Tibial nerve (tissue), 4 donors: ENCODE measurements at regions not wholly inside any gene's neighbourhood (a gene's known extent, or its start where the extent isn't known, plus 50 kb on each side); places are given as distances from the start of the nearest gene placed in this dataset. TPM values are rescaled to one million over a fixed set of nuclear protein-coding genes. Genes with fewer than 3 reads are reported as not detected.

Source experiments
- DNase-seq, 2 donors: peaks; one replicate each; pipeline ENCODE4 v3.0.0-alpha.2; 2019; ENCODE audit warnings: low spot score in 2 of 2
- H3K27ac ChIP-seq, 4 donors: fragments of 200-600 bp; sonication (generic) in 3 of 4; one replicate each; pipeline ENCODE4 v1.5.1; 2017 to 2019; ENCODE audit warnings: mild to moderate bottlenecking in 1 of 4
- H3K27me3 ChIP-seq, 2 donors: fragments of 200-600 bp; sonication (generic) in 1 of 2; one replicate each; pipeline versions ENCODE4 v1.5.1 to v1.6.0; 2017 to 2019
- H3K36me3 ChIP-seq, 3 donors: fragments of 200-600 bp; sonication (generic); one replicate each; pipeline ENCODE4 v1.5.1; 2018 to 2019
- H3K4me1 ChIP-seq, 4 donors: fragments of 200-600 bp; sonication (generic) in 3 of 4; one replicate each; pipeline ENCODE4 v1.5.1; 2017 to 2019
- H3K4me3 ChIP-seq, 4 donors: fragments of 200-600 bp; sonication (generic) in 3 of 4; one replicate each; pipeline ENCODE4 v1.5.1; 2017 to 2019; ENCODE audit warnings: mild to moderate bottlenecking in 1 of 4, moderate library complexity in 1 of 4
- H3K9me3 ChIP-seq, 4 donors: fragments of 200-600 bp; sonication (generic) in 3 of 4; one replicate each; pipeline ENCODE4 v1.5.1; 2017 to 2019
- EP300 ChIP-seq, 2 donors: sonication (generic); formaldehyde crosslinking; IDR thresholded peaks; one replicate each; pipeline ENCODE4 v1.6.1; 2017; ENCODE audit warnings: antibody characterized with exemption in 2 of 2, mild to moderate bottlenecking in 1 of 2
- POLR2A ChIP-seq, 2 donors: fragments of 450-650 bp; IDR thresholded peaks; one replicate each; pipeline ENCODE4 v1.6.1; 2017; ENCODE audit warnings: antibody characterized with exemption in 2 of 2, mild to moderate bottlenecking in 2 of 2, moderate library complexity in 2 of 2
- WGBS, 2 donors: methylation state at CpG; one replicate each; pipeline ENCODE4 v1.1.5; 2018; 5-methylcytosine and 5-hydroxymethylcytosine counted together
- small RNA-seq: library from RNA; depleted of rRNA; stranded (forward); fragments of <200 nt; gene quantifications from one replicate; pipeline ENCODE3, GENCODE V24; 2016
- TF ChIP-seq, protein P1 (sequence below), 5 experiments: fragments of 200-600 bp in 3 of 5; fragments of 450-650 bp in 2 of 5; sonication (generic) in 3 of 5; IDR thresholded peaks; one replicate each; pipeline ENCODE4 v1.5.1; 2016 to 2019; ENCODE audit warnings: antibody characterized with exemption in 5 of 5, mild to moderate bottlenecking in 3 of 5, moderate library complexity in 2 of 5

DNA sequence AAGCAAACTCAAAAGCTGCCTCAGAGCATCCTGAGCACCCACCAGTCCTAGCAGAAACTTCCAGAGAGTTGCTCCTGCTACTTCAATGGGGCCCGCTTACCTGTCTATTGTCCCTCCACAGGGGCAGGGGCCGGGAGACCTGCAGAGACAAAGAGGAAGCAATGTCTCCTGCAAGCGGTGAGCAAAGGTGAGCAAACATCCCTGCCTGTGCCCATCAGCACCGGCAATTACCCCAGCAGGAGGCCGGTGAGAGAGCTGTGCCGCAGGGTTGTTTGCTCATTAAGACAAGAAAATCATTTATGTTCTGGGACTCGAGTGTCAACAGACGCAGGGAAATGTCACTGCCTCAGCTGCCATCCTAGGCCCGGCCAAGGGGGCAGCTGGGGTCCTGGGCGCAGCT lies 53.8 kb upstream of the TARDBP start:
- TF ChIP-seq, protein P1, sequence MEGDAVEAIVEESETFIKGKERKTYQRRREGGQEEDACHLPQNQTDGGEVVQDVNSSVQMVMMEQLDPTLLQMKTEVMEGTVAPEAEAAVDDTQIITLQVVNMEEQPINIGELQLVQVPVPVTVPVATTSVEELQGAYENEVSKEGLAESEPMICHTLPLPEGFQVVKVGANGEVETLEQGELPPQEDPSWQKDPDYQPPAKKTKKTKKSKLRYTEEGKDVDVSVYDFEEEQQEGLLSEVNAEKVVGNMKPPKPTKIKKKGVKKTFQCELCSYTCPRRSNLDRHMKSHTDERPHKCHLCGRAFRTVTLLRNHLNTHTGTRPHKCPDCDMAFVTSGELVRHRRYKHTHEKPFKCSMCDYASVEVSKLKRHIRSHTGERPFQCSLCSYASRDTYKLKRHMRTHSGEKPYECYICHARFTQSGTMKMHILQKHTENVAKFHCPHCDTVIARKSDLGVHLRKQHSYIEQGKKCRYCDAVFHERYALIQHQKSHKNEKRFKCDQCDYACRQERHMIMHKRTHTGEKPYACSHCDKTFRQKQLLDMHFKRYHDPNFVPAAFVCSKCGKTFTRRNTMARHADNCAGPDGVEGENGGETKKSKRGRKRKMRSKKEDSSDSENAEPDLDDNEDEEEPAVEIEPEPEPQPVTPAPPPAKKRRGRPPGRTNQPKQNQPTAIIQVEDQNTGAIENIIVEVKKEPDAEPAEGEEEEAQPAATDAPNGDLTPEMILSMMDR (IDR thresholded peaks at IDR 0.05), result no peak
- TF ChIP-seq EP300 (IDR thresholded peaks at IDR 0.05) (no peak), POLR2A (IDR thresholded peaks at IDR 0.05) (no peak)
- WGBS, 2 donors, result 76% methylated on average over 10 of the region's 10 CpGs
- no peak overlapping the region for H3K27ac ChIP-seq
- peaks cover 0 to 11% (median 0%) of the 10 kb centered on the region in 4 donors for H3K9me3 ChIP-seq
- H3K36me3 ChIP-seq, result no peaks in the 10 kb centered on the region
- no peak for DNase-seq
- no peaks in the 10 kb centered on the region for H3K27me3 ChIP-seq
- H3K4me3 ChIP-seq, result no peak overlapping the region
- peaks cover 0 to 17% (median 0%) of the 10 kb centered on the region in 4 donors for H3K4me1 ChIP-seq

DNA sequence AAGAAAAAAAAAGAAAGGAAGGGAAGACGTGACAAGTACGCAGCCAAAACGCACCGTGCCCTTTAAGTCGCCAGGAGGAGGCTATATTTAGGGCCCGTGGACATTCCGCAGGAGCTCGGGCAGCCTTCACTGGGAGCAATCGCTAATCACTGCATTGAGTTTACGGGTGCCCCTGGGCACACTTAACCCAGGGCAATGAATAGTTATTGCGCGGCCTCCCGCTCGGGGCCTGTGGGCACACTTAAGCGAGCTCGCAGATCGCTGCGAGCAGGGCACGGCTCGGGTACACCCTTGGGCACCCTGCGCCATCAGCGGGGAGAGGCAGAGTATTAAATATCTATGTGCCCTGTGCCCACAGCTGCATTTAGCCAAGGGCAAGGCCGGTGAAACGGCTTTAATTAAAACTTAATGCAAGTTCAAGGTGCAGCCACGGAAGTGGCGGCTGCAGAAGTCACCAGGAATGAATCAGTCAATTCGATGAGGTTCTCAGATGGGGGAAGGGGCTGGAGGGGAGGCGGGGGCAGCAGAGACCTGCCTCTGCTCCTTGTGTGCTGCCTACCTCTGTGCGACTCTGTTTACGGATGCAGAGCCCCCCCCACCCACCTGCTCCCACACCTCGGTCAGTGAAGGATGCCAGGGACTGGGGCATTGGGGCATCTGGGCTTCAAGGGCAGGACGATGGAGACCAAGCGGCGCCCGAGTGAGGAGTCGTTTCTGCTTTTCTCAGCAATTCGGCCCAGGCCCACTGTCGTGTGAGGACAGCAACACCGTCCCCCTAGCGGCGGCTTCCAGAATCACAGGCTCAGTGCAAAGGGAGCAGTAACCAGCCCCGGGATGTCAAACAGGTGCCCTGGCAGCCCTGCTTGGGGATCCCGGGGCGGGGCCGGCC lies 51.8 kb upstream of the TARDBP start:
- no peaks in the 10 kb centered on the region for H3K36me3 ChIP-seq
- H3K4me3 ChIP-seq, result no peak overlapping the region
- H3K9me3 ChIP-seq, result no peaks in the 10 kb centered on the region
- peaks cover 0 to 17% (median 0%) of the 10 kb centered on the region in 4 donors for H3K4me1 ChIP-seq
- WGBS, 2 donors, result 45 to 50% methylated on average over 35 to 45 of the region's 45 CpGs
- H3K27me3 ChIP-seq, result no peaks in the 10 kb centered on the region
- H3K27ac ChIP-seq, result peak overlapping the region in 1 of 4 donors; percentile 35
- TF ChIP-seq POLR2A (IDR thresholded peaks at IDR 0.05), result no peak
- TF ChIP-seq EP300 (IDR thresholded peaks at IDR 0.05), result peak in 1 of 2 donors; percentile 10
- TF ChIP-seq, protein P1 (IDR thresholded peaks at IDR 0.05), result peak; percentile 79 to 92 (median 85)
- peak; percentile 81 to 89 for DNase-seq

DNA sequence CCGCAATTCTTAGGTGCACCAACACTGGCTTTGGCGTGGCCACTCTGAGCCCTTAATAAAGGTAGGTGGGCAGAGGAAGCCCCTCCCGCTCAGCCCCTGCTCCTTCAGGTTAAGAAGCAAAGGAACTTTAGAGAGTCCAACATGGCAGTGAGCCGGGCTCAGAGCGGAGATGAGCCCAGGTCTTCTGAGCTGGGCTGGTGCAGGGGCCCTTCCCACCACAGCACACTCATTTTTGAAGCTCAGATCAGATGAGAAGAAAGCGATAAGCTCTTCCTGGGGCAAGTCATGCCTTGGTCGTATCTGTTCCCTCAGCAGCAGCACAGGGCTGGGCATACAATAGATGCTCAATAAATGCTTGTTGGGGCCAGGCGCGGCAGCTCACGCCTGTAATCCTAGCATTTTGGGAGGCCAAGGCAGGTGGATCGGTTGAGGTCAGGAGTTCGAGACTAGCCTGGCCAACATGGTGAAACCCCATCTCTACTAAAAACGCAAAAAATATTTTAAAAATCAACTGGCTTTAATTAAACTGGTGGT lies 51.1 kb upstream of the TARDBP start:
- Histone ChIP-seq H3K4me3 (no peak overlapping the region), H3K27ac (peak overlapping the region in 1 of 4 donors; percentile 35), H3K9me3 (no peaks in the 10 kb centered on the region), H3K27me3 (no peaks in the 10 kb centered on the region), H3K4me1 (peaks cover 0 to 24% (median 0%) of the 10 kb centered on the region in 4 donors), H3K36me3 (no peaks in the 10 kb centered on the region)
- 65 to 85% methylated on average over 9 to 13 of the region's 13 CpGs for WGBS, 2 donors
- TF ChIP-seq POLR2A (IDR thresholded peaks at IDR 0.05), result no peak
- TF ChIP-seq, protein P1 (IDR thresholded peaks at IDR 0.05), result peak in 1 of 5 experiments; percentile 12
- no peak for TF ChIP-seq EP300 (IDR thresholded peaks at IDR 0.05)
- DNase-seq, result no peak

DNA sequence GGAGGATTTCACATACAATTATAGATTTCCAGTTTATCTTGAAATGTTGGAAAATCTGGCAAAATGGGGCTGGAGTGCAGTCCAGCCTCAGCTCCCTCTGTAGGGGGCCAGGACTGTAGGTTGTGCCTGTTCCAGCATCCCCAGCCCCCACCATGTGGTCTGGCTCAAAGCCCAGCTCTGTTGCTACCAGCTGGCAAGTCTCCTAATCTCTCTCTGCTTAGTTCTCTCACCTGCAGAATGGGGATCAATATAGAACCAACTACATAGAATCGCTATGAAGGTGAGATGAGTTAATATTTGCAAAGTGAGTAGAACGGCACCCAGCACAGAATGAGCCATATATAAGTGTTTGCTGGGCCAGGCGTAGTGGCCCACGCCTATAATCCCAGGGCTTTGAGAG lies 50.0 kb upstream of the TARDBP start:
- Histone ChIP-seq H3K27me3 (no peaks in the 10 kb centered on the region), H3K36me3 (no peaks in the 10 kb centered on the region), H3K27ac (no peak overlapping the region), H3K4me1 (peaks cover 0 to 28% (median 0%) of the 10 kb centered on the region in 4 donors), H3K9me3 (no peaks in the 10 kb centered on the region), H3K4me3 (no peak overlapping the region)
- 78 to 83% methylated on average over 4 of the region's 4 CpGs for WGBS, 2 donors
- TF ChIP-seq, protein P1 (IDR thresholded peaks at IDR 0.05), result no peak
- TF ChIP-seq POLR2A (IDR thresholded peaks at IDR 0.05) (no peak), EP300 (IDR thresholded peaks at IDR 0.05) (no peak)
- DNase-seq, result no peak

Small RNA genes lying in the stretch of these regions (small RNA-seq; reads per million reads assigned to genes)
- not detected for gene HSPE1P24
